GM12891 (cell line): ENCODE measurements at regions not wholly inside any gene's neighbourhood (a gene's known extent, or its start where the extent isn't known, plus 50 kb on each side); places are given as distances from the start of the nearest gene placed in this dataset.

Experiments
- POLR2A ChIP-seq: IDR thresholded peaks from 2 replicates; pipeline ENCODE4 v1.6.1; 2011; ENCODE audit warnings: low read depth, low read length, control low read depth
- POLR2AphosphoS5 ChIP-seq: IDR thresholded peaks from 2 replicates; pipeline ENCODE4 v1.6.1; 2011; ENCODE audit warnings: low read depth, low read length, control low read depth
- SPI1 ChIP-seq: IDR thresholded peaks from 2 replicates; pipeline ENCODE4 v1.6.1; 2011; ENCODE audit warnings: low read depth, low read length, control low read depth
- TAF1 ChIP-seq: IDR thresholded peaks from 2 replicates; pipeline ENCODE4 v1.6.1; 2011; ENCODE audit warnings: low read depth, low read length, control low read depth

- TF ChIP-seq POLR2AphosphoS5, result no peak
- TF ChIP-seq POLR2A, result no peak
- no peak for TF ChIP-seq TAF1
- TF ChIP-seq SPI1, result no peak
These were observed 171.7 kb downstream of the KLF13 start for GRCh38 chr15:31498329-31498728.
